VCaP (cell line): ENCODE measurements at regions not wholly inside any gene's neighbourhood (a gene's known extent, or its start where the extent isn't known, plus 50 kb on each side); places are given as distances from the start of the nearest gene placed in this dataset.

Experiments
- H3K27ac ChIP-seq: fragments of 450-650 bp; 2 replicates; pipeline ENCODE4 v1.5.1; 2017
- CTCF ChIP-seq: fragments of 450-650 bp; conservative IDR thresholded peaks from 2 replicates; pipeline ENCODE4 v1.5.1; 2017; ENCODE audit warnings: mild to moderate bottlenecking, moderate library complexity

DNA sequence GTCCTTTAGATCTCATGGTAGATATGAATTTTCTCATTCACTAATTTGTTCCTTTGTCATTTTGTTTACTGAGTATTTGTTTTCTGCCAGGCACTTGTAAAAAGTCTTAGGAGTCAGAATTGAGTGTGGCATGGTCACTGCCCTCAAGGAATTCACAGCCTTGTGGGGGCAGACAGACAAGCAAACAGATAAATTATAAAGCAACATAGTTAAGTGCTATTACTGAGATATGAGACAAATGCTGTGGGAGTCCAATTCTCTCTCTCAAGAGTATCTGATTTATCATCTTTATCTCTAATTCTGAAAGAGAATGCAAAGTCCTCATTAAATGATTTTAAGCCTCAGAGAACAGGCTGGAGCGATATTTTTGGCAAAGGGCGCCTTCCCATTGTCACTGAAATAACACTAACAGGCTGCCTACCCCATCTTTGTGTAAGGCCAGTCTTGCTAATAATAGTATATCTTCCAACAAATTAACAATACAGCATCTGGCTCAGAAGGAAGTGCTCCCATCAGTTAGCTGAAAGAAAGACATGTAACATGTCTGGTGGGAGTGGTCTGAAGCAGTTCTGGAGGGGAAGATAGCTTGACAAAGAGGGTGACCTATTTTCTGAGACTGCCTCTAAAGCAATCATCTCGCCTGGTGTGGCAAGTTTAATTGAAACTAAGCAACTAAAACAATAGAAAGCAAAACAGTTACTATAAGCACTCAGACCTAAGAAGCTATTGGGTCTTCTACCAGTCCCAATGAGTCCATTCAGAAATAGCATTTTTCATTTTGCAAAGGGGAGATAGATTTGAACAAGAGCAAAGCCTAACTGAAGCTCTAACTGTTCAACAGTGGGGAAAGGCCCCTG lies 61.5 kb upstream of the AMOT start:
- no peak overlapping the region for H3K27ac ChIP-seq
- TF ChIP-seq CTCF = no peak

- no peak for TF ChIP-seq CTCF
- H3K27ac ChIP-seq = no peak overlapping the region
Observed at GRCh38 chrX:112896051-112896450, 55.4 kb upstream of the AMOT start.
